GM13976 (cell line): ENCODE measurements at regions not wholly inside any gene's neighbourhood (a gene's known extent, or its start where the extent isn't known, plus 50 kb on each side); places are given as distances from the start of the nearest gene placed in this dataset.
A peak's percentile ranks its signal among the peaks of the same experiment; 100 is the strongest.
"Not testable (repeated sequence)": the region's sequence is repeated elsewhere in the genome, so short reads cannot be mapped to it uniquely, and the experiment has no call there.

Experiments used
- DNase-seq: peaks from one replicate; pipeline ENCODE4 v3.0.0; 2012; ENCODE audit warnings: low spot score
- CTCF ChIP-seq: IDR thresholded peaks from 2 replicates; pipeline ENCODE4 v1.5.1; 2012; ENCODE audit warnings: borderline replicate concordance, mild to moderate bottlenecking; ENCODE audit not compliant: insufficient read depth; ENCODE audit errors: extremely low read depth, missing control alignments, control extremely low read depth
- in situ Hi-C: fragments of 300-500 bp; cut with MboI; formaldehyde crosslinking; loops from one replicate; pipeline ENCODE4 v1.12.0; 2022; ENCODE audit warnings: low sequenced_read_pairs, mixed read lengths, inconsistent platforms; ENCODE audit not compliant: unreplicated experiment

- no peak for TF ChIP-seq CTCF
- DNase-seq: no peak
- in situ Hi-C loops: no loop called here
Measured at GRCh38 chr5:53407373-53407772, 73.1 kb upstream of the FST start.

- peak; percentile 46 for DNase-seq
- in situ Hi-C loops: no loop called here
- TF ChIP-seq CTCF: no peak
Measured at GRCh38 chr5:53411388-53411787, 69.0 kb upstream of the FST start.

DNA sequence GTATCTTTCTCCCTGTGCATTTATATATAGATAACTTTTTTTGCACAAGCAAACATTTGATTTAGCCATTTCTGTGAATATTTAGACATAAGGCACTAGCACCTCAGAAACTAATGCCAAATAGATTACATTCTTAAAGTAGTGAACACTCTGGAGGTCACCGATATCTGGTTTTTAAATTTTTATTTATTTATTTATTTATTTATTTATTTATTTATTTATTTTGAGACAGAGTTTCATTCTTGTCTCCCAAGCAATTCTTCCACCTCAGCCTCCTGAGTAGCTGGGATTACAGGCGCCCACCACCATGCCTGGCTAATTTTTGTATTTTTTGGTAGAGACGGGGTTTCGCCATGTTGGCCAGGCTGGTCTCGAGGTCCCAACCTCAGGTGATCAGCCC lies 67.9 kb upstream of the FST start:
- in situ Hi-C loops, DNase-seq: not testable (repeated sequence)

DNA sequence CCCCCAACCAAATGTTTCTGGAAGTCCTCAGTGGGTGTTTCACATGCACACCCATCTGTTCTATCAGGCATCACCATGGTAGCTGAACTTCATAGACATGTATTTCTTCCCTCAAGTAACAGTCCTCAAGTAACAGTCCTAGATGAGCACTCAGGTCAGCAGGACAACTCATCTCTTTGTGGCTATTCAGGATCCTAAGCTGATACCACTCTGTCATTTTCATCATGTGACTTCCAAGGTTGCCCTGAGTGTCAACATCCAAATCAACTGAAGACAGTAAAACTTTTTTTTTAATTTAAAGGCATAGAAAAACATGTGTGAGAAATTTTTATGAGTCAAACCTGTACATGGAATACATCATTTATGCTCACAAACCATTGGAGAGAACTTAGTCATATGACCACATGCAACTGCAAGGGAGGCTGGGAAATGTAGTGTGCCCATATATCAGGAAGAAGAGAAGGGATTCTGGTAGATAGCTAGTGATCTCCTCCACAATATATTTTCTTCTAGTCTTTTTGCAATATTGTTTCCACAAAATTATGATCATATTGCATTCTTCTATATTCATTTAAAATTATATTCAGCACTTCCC lies 64.2 kb upstream of the FST start:
- no peak for TF ChIP-seq CTCF
- in situ Hi-C loops: no loop called here
- no peak for DNase-seq

- TF ChIP-seq CTCF: no peak
- in situ Hi-C loops: no loop called here
- DNase-seq: no peak
Measured at GRCh38 chr5:53418409-53418808, 62.0 kb upstream of the FST start.

GRCh38 chr5:53418826-53419658 lies 61.4 kb upstream of the FST start:
- no peak for TF ChIP-seq CTCF
- no peak for DNase-seq
- in situ Hi-C loops: no loop called here

DNA sequence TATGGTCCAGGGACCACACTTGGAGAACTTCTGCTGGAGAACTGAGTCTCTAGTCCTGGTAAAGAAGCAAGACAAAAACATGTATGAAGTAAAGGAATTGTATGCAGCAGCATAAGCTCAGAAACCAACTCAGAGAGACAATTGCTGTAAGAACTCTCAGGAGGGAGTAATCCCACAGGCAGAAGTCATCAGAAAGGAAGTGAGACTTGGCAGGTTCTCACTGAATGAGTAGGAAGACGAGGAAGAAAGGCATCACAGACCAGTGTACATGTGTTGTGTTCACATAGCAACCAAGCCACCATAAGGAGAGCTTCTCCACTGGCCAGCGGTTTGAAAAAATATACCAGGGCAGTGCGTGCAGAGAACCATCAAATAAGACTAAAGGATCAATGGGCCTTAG lies 57.9 kb upstream of the FST start:
- no peak for DNase-seq
- no peak for TF ChIP-seq CTCF
- in situ Hi-C loops: no loop called here
